ENCODE measurements at regions not wholly inside any gene's neighbourhood (a gene's known extent, or its start where the extent isn't known, plus 50 kb on each side); places are given as distances from the start of the nearest gene placed in this dataset.
"Not testable (repeated sequence)": the region's sequence is repeated elsewhere in the genome, so short reads cannot be mapped to it uniquely, and the experiment has no call there.

DNA sequence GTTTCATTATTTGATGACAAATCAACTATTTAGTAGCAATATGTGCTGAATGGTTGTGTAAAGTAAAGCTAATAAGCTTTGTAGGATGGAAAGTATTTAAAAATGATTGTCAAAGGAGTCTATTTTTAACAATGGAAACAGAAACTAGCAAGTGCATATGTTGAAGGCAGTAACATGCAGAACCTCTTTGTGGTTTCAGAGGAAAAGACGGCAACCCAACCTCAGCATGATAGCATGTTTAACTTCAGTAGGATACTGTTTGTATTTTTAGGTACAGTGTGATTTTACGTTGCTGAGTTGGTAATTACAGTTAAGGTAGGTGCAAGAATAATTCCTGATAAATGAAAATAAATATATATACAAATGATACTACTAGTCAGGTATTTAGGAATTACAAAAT lies 545.4 kb downstream of the CDY1 start:
- TF ChIP-seq, protein P1, sequence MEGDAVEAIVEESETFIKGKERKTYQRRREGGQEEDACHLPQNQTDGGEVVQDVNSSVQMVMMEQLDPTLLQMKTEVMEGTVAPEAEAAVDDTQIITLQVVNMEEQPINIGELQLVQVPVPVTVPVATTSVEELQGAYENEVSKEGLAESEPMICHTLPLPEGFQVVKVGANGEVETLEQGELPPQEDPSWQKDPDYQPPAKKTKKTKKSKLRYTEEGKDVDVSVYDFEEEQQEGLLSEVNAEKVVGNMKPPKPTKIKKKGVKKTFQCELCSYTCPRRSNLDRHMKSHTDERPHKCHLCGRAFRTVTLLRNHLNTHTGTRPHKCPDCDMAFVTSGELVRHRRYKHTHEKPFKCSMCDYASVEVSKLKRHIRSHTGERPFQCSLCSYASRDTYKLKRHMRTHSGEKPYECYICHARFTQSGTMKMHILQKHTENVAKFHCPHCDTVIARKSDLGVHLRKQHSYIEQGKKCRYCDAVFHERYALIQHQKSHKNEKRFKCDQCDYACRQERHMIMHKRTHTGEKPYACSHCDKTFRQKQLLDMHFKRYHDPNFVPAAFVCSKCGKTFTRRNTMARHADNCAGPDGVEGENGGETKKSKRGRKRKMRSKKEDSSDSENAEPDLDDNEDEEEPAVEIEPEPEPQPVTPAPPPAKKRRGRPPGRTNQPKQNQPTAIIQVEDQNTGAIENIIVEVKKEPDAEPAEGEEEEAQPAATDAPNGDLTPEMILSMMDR (IDR thresholded peaks at IDR 0.05; ENCODE audit: low read length): not testable (repeated sequence)
- not testable (repeated sequence) for TF ChIP-seq EZH2phosphoT487 (IDR thresholded peaks at IDR 0.05; ENCODE audit: low read length); EZH2 (optimal IDR thresholded peaks at IDR 0.05; ENCODE audit: low read depth, low read length)
